Vagina (tissue), 2 donors: ENCODE measurements at regions not wholly inside any gene's neighbourhood (a gene's known extent, or its start where the extent isn't known, plus 50 kb on each side); places are given as distances from the start of the nearest gene placed in this dataset.
"Not testable (repeated sequence)": the region's sequence is repeated elsewhere in the genome, so short reads cannot be mapped to it uniquely, and the experiment has no call there.

ENCODE experiments used
- DNase-seq, 2 donors: peaks; one replicate each; pipeline ENCODE4 v3.0.0-alpha.2; 2017; ENCODE audit errors: extremely low spot score in 2 of 2
- H3K27ac ChIP-seq: fragments of 200-600 bp; sonication (generic); one replicate; pipeline ENCODE4 v1.5.1; 2019
- H3K27me3 ChIP-seq: fragments of 200-600 bp; sonication (generic); one replicate; pipeline ENCODE4 v1.5.1; 2019
- H3K36me3 ChIP-seq, 2 donors: fragments of 200-600 bp; sonication (generic); one replicate each; pipeline ENCODE4 v1.5.1; 2017 to 2019
- H3K4me1 ChIP-seq: fragments of 200-600 bp; sonication (generic); one replicate; pipeline ENCODE4 v1.5.1; 2019
- H3K4me3 ChIP-seq, 2 donors: fragments of 200-600 bp; sonication (generic); 1 replicate in 1 of 2; 2 replicates in 1 of 2; pipeline ENCODE4 v1.5.1; 2016 to 2019
- H3K9me3 ChIP-seq: fragments of 200-600 bp; sonication (generic); one replicate; pipeline ENCODE4 v1.5.1; 2019
- CTCF ChIP-seq, 3 experiments: fragments of 450-650 bp in 2 of 3; fragments of 200-600 bp in 1 of 3; sonication (generic) in 1 of 3; IDR thresholded peaks; one replicate each; pipeline ENCODE4 v1.5.1; 2017 to 2019; ENCODE audit warnings: antibody characterized with exemption in 3 of 3, mild to moderate bottlenecking in 2 of 3, moderate library complexity in 2 of 3
- POLR2A ChIP-seq, 2 donors: fragments of 450-650 bp; IDR thresholded peaks; one replicate each; pipeline ENCODE4 v1.6.1; 2017; ENCODE audit warnings: antibody characterized with exemption in 2 of 2, mild to moderate bottlenecking in 2 of 2, moderate library complexity in 2 of 2
- POLR2AphosphoS5 ChIP-seq, 2 donors: sonication (generic); formaldehyde crosslinking; IDR thresholded peaks; one replicate each; pipeline ENCODE4 v1.9.0; 2017; ENCODE audit warnings: antibody characterized with exemption in 2 of 2, mild to moderate bottlenecking in 2 of 2, low read depth in 1 of 2; ENCODE audit not compliant: insufficient read depth in 1 of 2
- intact Hi-C: fragments of 100-400 bp; cut with DNase I; formaldehyde crosslinking; loops from one replicate; pipeline ENCODE4 v1.15.1; 2023

GRCh38 chr9:78115073-78115472 is 83.5 kb upstream of the GNAQ start:
- H3K9me3 ChIP-seq = no peaks in the 10 kb centered on the region
- no peak overlapping the region for H3K27ac ChIP-seq
- DNase-seq = no peak
- intact Hi-C loops = no loop called here
- no peak for TF ChIP-seq POLR2A (IDR thresholded peaks at IDR 0.05)
- no peak for TF ChIP-seq CTCF (IDR thresholded peaks at IDR 0.05)
- no peak for TF ChIP-seq POLR2AphosphoS5 (IDR thresholded peaks at IDR 0.05; ENCODE audit: insufficient read depth in 1 of 2, low read depth in 1 of 2)
- no peaks in the 10 kb centered on the region for H3K36me3 ChIP-seq
- no peaks in the 10 kb centered on the region for H3K4me1 ChIP-seq
- H3K4me3 ChIP-seq = no peak overlapping the region
- no peaks in the 10 kb centered on the region for H3K27me3 ChIP-seq

- no peak for DNase-seq
- Histone ChIP-seq H3K27ac (no peak overlapping the region), H3K4me3 (no peak overlapping the region), H3K27me3 (no peaks in the 10 kb centered on the region), H3K9me3 (no peaks in the 10 kb centered on the region), H3K36me3 (no peaks in the 10 kb centered on the region), H3K4me1 (no peaks in the 10 kb centered on the region)
- intact Hi-C loops = no loop called here
- TF ChIP-seq POLR2AphosphoS5 (IDR thresholded peaks at IDR 0.05; ENCODE audit: insufficient read depth in 1 of 2, low read depth in 1 of 2) = no peak
- no peak for TF ChIP-seq POLR2A (IDR thresholded peaks at IDR 0.05)
- TF ChIP-seq CTCF (IDR thresholded peaks at IDR 0.05) = no peak
Measured at GRCh38 chr9:78114581-78114980, 83.0 kb upstream of the GNAQ start.

- Histone ChIP-seq H3K27ac (no peak overlapping the region), H3K27me3 (no peaks in the 10 kb centered on the region), H3K9me3 (no peaks in the 10 kb centered on the region), H3K4me1 (no peaks in the 10 kb centered on the region), H3K36me3 (no peaks in the 10 kb centered on the region), H3K4me3 (no peak overlapping the region)
- intact Hi-C loops = no loop called here
- TF ChIP-seq POLR2A (IDR thresholded peaks at IDR 0.05) = no peak
- no peak for TF ChIP-seq CTCF (IDR thresholded peaks at IDR 0.05)
- TF ChIP-seq POLR2AphosphoS5 (IDR thresholded peaks at IDR 0.05; ENCODE audit: insufficient read depth in 1 of 2, low read depth in 1 of 2) = no peak
- no peak for DNase-seq
Measured at GRCh38 chr9:78112406-78112805, 80.8 kb upstream of the GNAQ start.

GRCh38 chr9:78112004-78112403 is 80.4 kb upstream of the GNAQ start:
- no peak overlapping the region for H3K4me3 ChIP-seq
- H3K27ac ChIP-seq = no peak overlapping the region
- no peaks in the 10 kb centered on the region for H3K27me3 ChIP-seq
- no peaks in the 10 kb centered on the region for H3K36me3 ChIP-seq
- TF ChIP-seq POLR2A (IDR thresholded peaks at IDR 0.05) (no peak), CTCF (IDR thresholded peaks at IDR 0.05) (no peak), POLR2AphosphoS5 (IDR thresholded peaks at IDR 0.05; ENCODE audit: insufficient read depth in 1 of 2, low read depth in 1 of 2) (no peak)
- DNase-seq = no peak
- no peaks in the 10 kb centered on the region for H3K9me3 ChIP-seq
- no peaks in the 10 kb centered on the region for H3K4me1 ChIP-seq
- intact Hi-C loops = no loop called here

- DNase-seq = no peak
- H3K4me1 ChIP-seq = no peaks in the 10 kb centered on the region
Measured at GRCh38 chr9:78109075-78109474, 77.5 kb upstream of the GNAQ start.

GRCh38 chr9:78106586-78106985 is 75.0 kb upstream of the GNAQ start:
- H3K36me3 ChIP-seq, intact Hi-C loops, H3K27me3 ChIP-seq, H3K4me1 ChIP-seq, H3K4me3 ChIP-seq, H3K27ac ChIP-seq, H3K9me3 ChIP-seq, DNase-seq: not testable (repeated sequence)

More at GRCh38 chr9:78109075-78109474, 77.5 kb upstream of the GNAQ start:
- intact Hi-C loops = no loop called here
- no peaks in the 10 kb centered on the region for H3K27me3 ChIP-seq
- H3K27ac ChIP-seq = no peak overlapping the region
- no peak overlapping the region for H3K4me3 ChIP-seq
- no peaks in the 10 kb centered on the region for H3K9me3 ChIP-seq
- no peaks in the 10 kb centered on the region for H3K36me3 ChIP-seq
- no peak for TF ChIP-seq POLR2AphosphoS5 (IDR thresholded peaks at IDR 0.05; ENCODE audit: insufficient read depth in 1 of 2, low read depth in 1 of 2)
- no peak for TF ChIP-seq CTCF (IDR thresholded peaks at IDR 0.05)
- TF ChIP-seq POLR2A (IDR thresholded peaks at IDR 0.05) = no peak
